H1 (cell line): ENCODE measurements at regions not wholly inside any gene's neighbourhood (a gene's known extent, or its start where the extent isn't known, plus 50 kb on each side); places are given as distances from the start of the nearest gene placed in this dataset.

Experiments used
- CTCF ChIA-PET: fragments of 300-600 bp; sonication (Branson Sonifier 250); formaldehyde crosslinking; loops from one replicate; lab custom pipeline; 2021; ENCODE audit not compliant: partially characterized antibody; lab: Charles Lee
- POLR2A ChIA-PET: fragments of 300-600 bp; sonication (Branson Sonifier 250); formaldehyde crosslinking; loops from one replicate; lab custom pipeline; 2021; ENCODE audit warnings: inconsistent platforms; ENCODE audit not compliant: partially characterized antibody; lab: Charles Lee
- DNase-seq, 2 experiments: peaks; one replicate each; pipeline versions ENCODE4 v3.0.0 to v3.0.0-alpha.2; 2010 to 2022; ENCODE audit warnings: low spot score in 2 of 2, low read depth in 1 of 2, mixed read lengths in 1 of 2
- FAIRE-seq: peaks from 2 replicates; lab custom pipeline; 2011; peaks lifted over from hg19 to GRCh38; lab: Jason Lieb, UNC
- H2AFZ ChIP-seq: 2 replicates; pipeline ENCODE4 v1.8.1; 2012; ENCODE audit warnings: low read length, inconsistent platforms
- H2AK5ac ChIP-seq: 2 replicates; pipeline ENCODE4 v1.6.1; 2013; ENCODE audit warnings: low read depth, low read length
- H2BK120ac ChIP-seq: replicated peaks from 2 replicates; pipeline ENCODE3; 2013; ENCODE audit warnings: low read depth, low read length, inconsistent platforms
- H2BK12ac ChIP-seq: 2 replicates; pipeline ENCODE4 v1.6.1; 2013; ENCODE audit warnings: low read depth, low read length
- H2BK15ac ChIP-seq: 2 replicates; pipeline ENCODE4 v1.6.1; 2013; ENCODE audit warnings: low read length
- H2BK20ac ChIP-seq: 2 replicates; pipeline ENCODE4 v1.6.1; 2013; ENCODE audit warnings: low read length
- H2BK5ac ChIP-seq: 2 replicates; pipeline ENCODE4 v1.6.1; 2013; ENCODE audit warnings: low read depth, low read length
- H3K14ac ChIP-seq: 2 replicates; pipeline ENCODE4 v1.6.1; 2013; ENCODE audit warnings: inconsistent platforms; ENCODE audit not compliant: insufficient read length
- H3K18ac ChIP-seq: 2 replicates; pipeline ENCODE4 v1.6.1; 2013; ENCODE audit warnings: low read length; ENCODE audit errors: extremely low read depth
- H3K23ac ChIP-seq: 2 replicates; pipeline ENCODE4 v1.6.1; 2013; ENCODE audit warnings: inconsistent platforms; ENCODE audit not compliant: insufficient read length
- H3K23me2 ChIP-seq: 2 replicates; pipeline ENCODE4 v1.6.1; 2013; ENCODE audit warnings: low read depth, low read length
- H3K27ac ChIP-seq: 2 replicates; pipeline ENCODE4 v1.6.1; 2011; ENCODE audit warnings: low read depth, low read length, inconsistent platforms
- H3K27me3 ChIP-seq, 4 experiments: replicated peaks in 1 of 4; 1 replicate in 1 of 4; 2 replicates in 3 of 4; pipeline versions ENCODE4 v1.6.1 to v1.8.1; 2011 to 2013; ENCODE audit warnings: low read length in 3 of 4, mild to moderate bottlenecking in 3 of 4, inconsistent platforms in 2 of 4, mixed read lengths in 2 of 4, moderate library complexity in 1 of 4; ENCODE audit not compliant: control insufficient read depth in 3 of 4, insufficient read depth in 3 of 4; ENCODE audit errors: extremely low read depth in 1 of 4
- H3K36me3 ChIP-seq, 4 experiments: 2 replicates each; pipeline versions ENCODE4 v1.6.1 to v1.8.1; 2011 to 2013; ENCODE audit warnings: mild to moderate bottlenecking in 4 of 4, low read length in 3 of 4, moderate library complexity in 2 of 4, control low read depth in 1 of 4, inconsistent platforms in 1 of 4; ENCODE audit not compliant: insufficient read depth in 4 of 4, control insufficient read depth in 2 of 4
- H3K4ac ChIP-seq: replicated peaks from 2 replicates; pipeline ENCODE3; 2013; ENCODE audit warnings: low read length, low read depth, mixed read lengths, inconsistent platforms; ENCODE audit not compliant: insufficient read length
- H3K4me1 ChIP-seq, 4 experiments: replicated peaks in 1 of 4; 1 replicate in 1 of 4; 2 replicates in 3 of 4; pipeline versions ENCODE4 v1.6.1 to v1.8.1; 2011 to 2013; ENCODE audit warnings: low read length in 3 of 4, inconsistent platforms in 2 of 4, mixed read lengths in 1 of 4; ENCODE audit not compliant: insufficient read depth in 4 of 4, control insufficient read depth in 3 of 4
- H3K4me2 ChIP-seq, 2 experiments: 2 replicates each; pipeline versions ENCODE4 v1.6.1 to v1.8.1; 2011 to 2013; ENCODE audit warnings: low read depth in 2 of 2, low read length in 2 of 2, control low read depth in 1 of 2, inconsistent platforms in 1 of 2, mild to moderate bottlenecking in 1 of 2; ENCODE audit not compliant: insufficient read depth in 1 of 2
- H3K4me3 ChIP-seq, 4 experiments: fragments of 200-600, 300-600 bp in 1 of 4; sonication (generic), shearing (Covaris generic), sonication (Bioruptor Twin) in 1 of 4; 2 replicates each; pipeline versions ENCODE4 v1.5.1 to v1.8.1; 2011 to 2016; ENCODE audit warnings: low read length in 4 of 4, low read depth in 3 of 4, control low read depth in 2 of 4, inconsistent platforms in 2 of 4, mild to moderate bottlenecking in 2 of 4, mixed read lengths in 1 of 4, moderate library complexity in 1 of 4; ENCODE audit not compliant: insufficient read depth in 2 of 4; ENCODE audit errors: extremely low read depth in 1 of 4
- H3K56ac ChIP-seq: replicated peaks from 2 replicates; pipeline ENCODE3; 2013; ENCODE audit warnings: low read depth, mild to moderate bottlenecking, mixed read lengths, low read length, inconsistent platforms; ENCODE audit not compliant: insufficient read length
- H3K79me1 ChIP-seq: 2 replicates; pipeline ENCODE4 v1.6.1; 2013; ENCODE audit warnings: low read depth, low read length, control low read depth
- H3K79me2 ChIP-seq, 2 experiments: 2 replicates each; pipeline versions ENCODE4 v1.6.1 to v1.8.1; 2012 to 2013; ENCODE audit warnings: low read length in 2 of 2, mild to moderate bottlenecking in 2 of 2, inconsistent platforms in 1 of 2; ENCODE audit not compliant: insufficient read depth in 2 of 2, control insufficient read depth in 1 of 2
- H3K9ac ChIP-seq, 4 experiments: replicated peaks in 1 of 4; 1 replicate in 1 of 4; 2 replicates in 3 of 4; pipeline versions ENCODE4 v1.6.1 to v1.8.1; 2011 to 2013; ENCODE audit warnings: low read depth in 3 of 4, low read length in 3 of 4, control low read depth in 2 of 4, mild to moderate bottlenecking in 2 of 4, moderate library complexity in 2 of 4, inconsistent platforms in 1 of 4; ENCODE audit errors: extremely low read depth in 1 of 4
- H3K9me3 ChIP-seq, 2 experiments: 2 replicates each; pipeline versions ENCODE4 v1.6.1 to v1.8.1; 2012 to 2013; ENCODE audit warnings: mild to moderate bottlenecking in 2 of 2, moderate library complexity in 2 of 2, control low read depth in 1 of 2, inconsistent platforms in 1 of 2, low read depth in 1 of 2, low read length in 1 of 2, mixed read lengths in 1 of 2; ENCODE audit not compliant: insufficient read depth in 2 of 2
- H4K20me1 ChIP-seq, 2 experiments: replicated peaks in 1 of 2; 2 replicates each; pipeline versions ENCODE3 to v1.8.1; 2011 to 2013; ENCODE audit warnings: inconsistent platforms in 2 of 2, low read length in 2 of 2, mild to moderate bottlenecking in 1 of 2; ENCODE audit not compliant: insufficient read depth in 2 of 2, control insufficient read depth in 1 of 2
- H4K5ac ChIP-seq: 2 replicates; pipeline ENCODE4 v1.6.1; 2013; ENCODE audit warnings: low read length, low read depth, mixed read lengths, inconsistent platforms; ENCODE audit not compliant: insufficient read length
- H4K8ac ChIP-seq: 2 replicates; pipeline ENCODE4 v1.8.0; 2013; ENCODE audit warnings: mild to moderate bottlenecking, moderate library complexity, low read length, inconsistent platforms; ENCODE audit not compliant: insufficient read depth; ENCODE audit errors: extremely low read depth
- H4K91ac ChIP-seq: replicated peaks from 2 replicates; pipeline ENCODE3; 2013; ENCODE audit warnings: low read length, mixed read lengths, inconsistent platforms; ENCODE audit not compliant: insufficient read length
- WGBS, 2 experiments: shearing (Covaris generic) in 1 of 2; methylation state at CpG; one replicate each; pipeline versions ENCODE4 v1.1.6 to v1.1.7; 2013 to 2015; ENCODE audit warnings: low lambda C conversion rate in 2 of 2, mixed read lengths in 2 of 2, inconsistent platforms in 1 of 2, low coverage in 1 of 2, missing lambda C conversion rate in 1 of 2; ENCODE audit not compliant: insufficient replicate concordance in 2 of 2, insufficient coverage in 1 of 2, insufficient read length in 1 of 2; ENCODE audit errors: extremely low coverage in 1 of 2, missing lambda C conversion rate in 1 of 2; 5-methylcytosine and 5-hydroxymethylcytosine counted together

- Histone ChIP-seq H3K27ac (no peak overlapping the region), H3K4me1 (no peaks in the 10 kb centered on the region; a peak in 1 of 7 replicates), H4K5ac (no peak overlapping the region), H3K56ac (no peak overlapping the region), H4K91ac (no peak overlapping the region), H4K8ac (no peak overlapping the region), H4K20me1 (no peaks in the 10 kb centered on the region), H2BK120ac (no peak overlapping the region), H3K79me2 (no peaks in the 10 kb centered on the region), H3K14ac (no peak overlapping the region), H3K36me3 (no peaks in the 10 kb centered on the region), H3K27me3 (peaks cover 7 to 27% (median 20%) of the 10 kb centered on the region in 4 experiments), H3K9me3 (no peaks in the 10 kb centered on the region; a peak in 1 of 4 replicates), H3K9ac (no peak overlapping the region; a peak in 1 of 7 replicates), H2AK5ac (no peak overlapping the region), H2BK20ac (no peak overlapping the region), H3K4me3 (peak overlapping the region; percentile 38 to 66 (median 46)), H3K18ac (no peak overlapping the region), H3K23me2 (peaks cover 9% of the 10 kb centered on the region; the same call in 1 of the 2 replicates), H2BK12ac (no peak overlapping the region), H3K4me2 (peak overlapping the region; percentile 81 to 92), H3K4ac (no peak overlapping the region), H3K79me1 (no peaks in the 10 kb centered on the region), H2BK15ac (no peak overlapping the region), H3K23ac (no peak overlapping the region), H2BK5ac (no peak overlapping the region), H2AFZ (peak overlapping the region; percentile 51; the same call in 1 of the 2 replicates)
- WGBS, 2 experiments: 3% methylated on average over 12 of the region's 24 CpGs; no CpG with 5 or more reads in 1 of the 2 experiments
- FAIRE-seq: no peak
- ChIA-PET CTCF (interaction anchor here (0.8 to 2.2 kb wide), 4 partner anchors 13 to 128 kb away, joined by 3 to 15 read pairs (median 5); no protein-coding TSS in a partner anchor), POLR2A (no interaction called here)
- DNase-seq: no peak
Measured at GRCh38 chr13:25018729-25019115, 77.2 kb upstream of the PABPC3 start.
